ENCODE measurements at regions not wholly inside any gene's neighbourhood (a gene's known extent, or its start where the extent isn't known, plus 50 kb on each side); places are given as distances from the start of the nearest gene placed in this dataset.
"Not testable (repeated sequence)": the region's sequence is repeated elsewhere in the genome, so short reads cannot be mapped to it uniquely, and the experiment has no call there.

- H3K36me3 ChIP-seq, result no peaks in the 10 kb centered on the region
- H3K4me3 ChIP-seq, result no peak overlapping the region
- no peak for DNase-seq
- 80 to 87% (median 84%) methylated on average over 4 of the region's 4 CpGs for WGBS, 3 donors
- H3K4me1 ChIP-seq (ENCODE audit: insufficient read depth), result no peaks in the 10 kb centered on the region
- no peak overlapping the region for H3K27ac ChIP-seq
- intact Hi-C loops (cut with DNase I), result no loop called here
- H3K9me3 ChIP-seq, result no peaks in the 10 kb centered on the region
- H3K27me3 ChIP-seq, result no peaks in the 10 kb centered on the region
- no peak for TF ChIP-seq CTCF (IDR thresholded peaks at IDR 0.05)
- TF ChIP-seq EP300 (IDR thresholded peaks at IDR 0.05), result no peak
- no peak for TF ChIP-seq POLR2A (IDR thresholded peaks at IDR 0.05)
These were observed 700.9 kb upstream of the SYT4 start for GRCh38 chr18:43978174-43978573.

GRCh38 chr18:43982582-43982981, 698.1 kb upstream of the SETBP1 start:
- DNase-seq, result no peak
- Histone ChIP-seq H3K9me3 (no peaks in the 10 kb centered on the region), H3K27me3 (no peaks in the 10 kb centered on the region), H3K4me1 (ENCODE audit: insufficient read depth) (no peaks in the 10 kb centered on the region), H3K4me3 (no peak overlapping the region), H3K36me3 (no peaks in the 10 kb centered on the region), H3K27ac (no peak overlapping the region)
- intact Hi-C loops (cut with DNase I), result no loop called here
- 74 to 85% (median 83%) methylated on average over 4 of the region's 4 CpGs for WGBS, 3 donors
- TF ChIP-seq EP300 (IDR thresholded peaks at IDR 0.05) (no peak), POLR2A (IDR thresholded peaks at IDR 0.05) (no peak), CTCF (IDR thresholded peaks at IDR 0.05) (no peak)

- WGBS, 3 donors, result 71 to 82% (median 73%) methylated on average over 4 of the region's 4 CpGs
- H3K27ac ChIP-seq; H3K36me3 ChIP-seq; H3K9me3 ChIP-seq; H3K27me3 ChIP-seq; DNase-seq; intact Hi-C loops (cut with DNase I); H3K4me1 ChIP-seq (ENCODE audit: insufficient read depth); H3K4me3 ChIP-seq: not testable (repeated sequence)
These were observed 693.6 kb upstream of the SETBP1 start for GRCh38 chr18:43987061-43987460.

GRCh38 chr18:43992741-43993140, 687.9 kb upstream of the SETBP1 start:
- no peak for TF ChIP-seq CTCF (IDR thresholded peaks at IDR 0.05)
- no peak for TF ChIP-seq EP300 (IDR thresholded peaks at IDR 0.05)
- TF ChIP-seq POLR2A (IDR thresholded peaks at IDR 0.05), result no peak

GRCh38 chr18:43994381-43994780, 686.3 kb upstream of the SETBP1 start:
- Histone ChIP-seq H3K9me3 (no peaks in the 10 kb centered on the region), H3K36me3 (no peaks in the 10 kb centered on the region), H3K27me3 (no peaks in the 10 kb centered on the region), H3K27ac (no peak overlapping the region), H3K4me3 (no peak overlapping the region), H3K4me1 (ENCODE audit: insufficient read depth) (no peaks in the 10 kb centered on the region)
- intact Hi-C loops (cut with DNase I), result no loop called here
- TF ChIP-seq CTCF (IDR thresholded peaks at IDR 0.05), result no peak
- TF ChIP-seq EP300 (IDR thresholded peaks at IDR 0.05), result no peak
- no peak for TF ChIP-seq POLR2A (IDR thresholded peaks at IDR 0.05)
- no peak for DNase-seq
- 81 to 86% (median 84%) methylated on average over 4 of the region's 4 CpGs for WGBS, 3 donors

More at GRCh38 chr18:43992741-43993140, 687.9 kb upstream of the SETBP1 start:
- H3K4me1 ChIP-seq (ENCODE audit: insufficient read depth), result no peaks in the 10 kb centered on the region
- no peak overlapping the region for H3K27ac ChIP-seq
- no peaks in the 10 kb centered on the region for H3K36me3 ChIP-seq
- intact Hi-C loops (cut with DNase I), result no loop called here
- H3K4me3 ChIP-seq, result no peak overlapping the region
- no peak for DNase-seq
- H3K9me3 ChIP-seq, result no peaks in the 10 kb centered on the region
- WGBS, 3 donors, result 72 to 82% (median 76%) methylated on average over 1 of the region's 1 CpG
- no peaks in the 10 kb centered on the region for H3K27me3 ChIP-seq
